Neutrophil (primary cell): ENCODE measurements at regions not wholly inside any gene's neighbourhood (a gene's known extent, or its start where the extent isn't known, plus 50 kb on each side); places are given as distances from the start of the nearest gene placed in this dataset.

ENCODE experiments used
- H3K27ac ChIP-seq: fragments of 200-600 bp; sonication (generic); 2 replicates; pipeline ENCODE4 v1.5.1; 2016; ENCODE audit warnings: mild to moderate bottlenecking, moderate library complexity
- H3K27me3 ChIP-seq: fragments of 200-600 bp; sonication (generic); 2 replicates; pipeline ENCODE4 v1.6.0; 2016; ENCODE audit warnings: mild to moderate bottlenecking
- H3K36me3 ChIP-seq: fragments of 200-600 bp; sonication (generic); 2 replicates; pipeline ENCODE4 v1.5.1; 2017
- H3K4me1 ChIP-seq, 2 experiments: fragments of 200-600 bp in 1 of 2; sonication (generic) in 1 of 2; 1 replicate in 1 of 2; 2 replicates in 1 of 2; pipeline versions ENCODE4 v1.5.1 to v1.6.1; 2013 to 2016; ENCODE audit warnings: low read depth in 1 of 2, low read length in 1 of 2, mild to moderate bottlenecking in 1 of 2, moderate library complexity in 1 of 2; ENCODE audit not compliant: control insufficient read depth in 1 of 2, insufficient read depth in 1 of 2
- H3K4me3 ChIP-seq, 2 experiments: fragments of 200-600 bp in 1 of 2; sonication (generic) in 1 of 2; 1 replicate in 1 of 2; 2 replicates in 1 of 2; pipeline ENCODE4 v1.5.1; 2013 to 2016; ENCODE audit warnings: low read depth in 1 of 2, low read length in 1 of 2, mild to moderate bottlenecking in 1 of 2, moderate library complexity in 1 of 2
- H3K9me3 ChIP-seq: fragments of 200-600 bp; sonication (generic); 2 replicates; pipeline ENCODE4 v1.5.1; 2016
- TF ChIP-seq, protein P1 (sequence below): fragments of 200-600 bp; sonication (generic); IDR thresholded peaks from 2 replicates; pipeline ENCODE4 v1.5.1; 2016; ENCODE audit warnings: antibody characterized with exemption

DNA sequence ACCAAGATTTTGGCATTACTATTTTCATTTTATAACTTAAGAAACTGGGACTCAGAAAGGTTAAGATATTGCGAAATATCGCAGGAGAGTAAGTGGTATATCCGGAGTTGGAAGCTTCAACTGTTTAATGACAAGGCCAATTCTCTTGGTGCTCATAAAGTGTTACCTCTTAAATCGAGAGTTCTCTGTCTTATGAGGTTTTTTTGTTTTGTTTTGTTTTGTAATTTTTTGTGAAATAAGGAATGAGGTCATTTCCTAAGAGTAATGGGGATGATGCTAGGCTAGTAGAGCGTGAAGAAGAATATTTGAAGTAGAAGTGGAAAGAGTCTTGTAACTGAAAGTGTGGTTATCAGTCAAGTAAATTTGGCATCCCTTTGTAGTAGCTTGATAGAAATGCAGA is 183.2 kb upstream of the DAB2 start:
- H3K27ac ChIP-seq, result no peak overlapping the region
- TF ChIP-seq, protein P1, sequence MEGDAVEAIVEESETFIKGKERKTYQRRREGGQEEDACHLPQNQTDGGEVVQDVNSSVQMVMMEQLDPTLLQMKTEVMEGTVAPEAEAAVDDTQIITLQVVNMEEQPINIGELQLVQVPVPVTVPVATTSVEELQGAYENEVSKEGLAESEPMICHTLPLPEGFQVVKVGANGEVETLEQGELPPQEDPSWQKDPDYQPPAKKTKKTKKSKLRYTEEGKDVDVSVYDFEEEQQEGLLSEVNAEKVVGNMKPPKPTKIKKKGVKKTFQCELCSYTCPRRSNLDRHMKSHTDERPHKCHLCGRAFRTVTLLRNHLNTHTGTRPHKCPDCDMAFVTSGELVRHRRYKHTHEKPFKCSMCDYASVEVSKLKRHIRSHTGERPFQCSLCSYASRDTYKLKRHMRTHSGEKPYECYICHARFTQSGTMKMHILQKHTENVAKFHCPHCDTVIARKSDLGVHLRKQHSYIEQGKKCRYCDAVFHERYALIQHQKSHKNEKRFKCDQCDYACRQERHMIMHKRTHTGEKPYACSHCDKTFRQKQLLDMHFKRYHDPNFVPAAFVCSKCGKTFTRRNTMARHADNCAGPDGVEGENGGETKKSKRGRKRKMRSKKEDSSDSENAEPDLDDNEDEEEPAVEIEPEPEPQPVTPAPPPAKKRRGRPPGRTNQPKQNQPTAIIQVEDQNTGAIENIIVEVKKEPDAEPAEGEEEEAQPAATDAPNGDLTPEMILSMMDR, result no peak
- no peaks in the 10 kb centered on the region for H3K36me3 ChIP-seq
- H3K4me3 ChIP-seq, result no peak overlapping the region
- no peaks in the 10 kb centered on the region for H3K27me3 ChIP-seq
- no peaks in the 10 kb centered on the region for H3K9me3 ChIP-seq
- no peaks in the 10 kb centered on the region for H3K4me1 ChIP-seq

DNA sequence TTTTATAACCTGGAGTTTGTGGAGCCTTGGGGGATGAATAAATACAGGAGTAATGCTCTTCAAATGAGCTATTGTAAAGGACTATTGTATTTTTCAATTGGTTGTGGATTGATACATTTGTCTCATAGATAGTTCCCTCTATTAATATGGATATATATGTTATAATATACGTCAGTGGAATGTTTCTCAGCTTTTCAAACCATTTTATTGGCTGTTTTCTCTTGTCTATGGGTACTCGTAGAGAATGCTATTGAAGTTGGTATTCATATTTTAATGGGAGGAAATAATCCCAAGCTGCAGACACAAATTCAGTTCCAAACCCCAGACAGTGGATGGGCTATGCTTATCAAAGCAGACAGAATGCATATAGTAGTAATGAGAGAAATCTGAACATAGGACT is 181.8 kb upstream of the DAB2 start:
- no peaks in the 10 kb centered on the region for H3K27me3 ChIP-seq
- no peaks in the 10 kb centered on the region for H3K9me3 ChIP-seq
- no peaks in the 10 kb centered on the region for H3K36me3 ChIP-seq
- no peaks in the 10 kb centered on the region for H3K4me1 ChIP-seq
- no peak overlapping the region for H3K27ac ChIP-seq
- TF ChIP-seq, protein P1, result no peak
- H3K4me3 ChIP-seq, result no peak overlapping the region

DNA sequence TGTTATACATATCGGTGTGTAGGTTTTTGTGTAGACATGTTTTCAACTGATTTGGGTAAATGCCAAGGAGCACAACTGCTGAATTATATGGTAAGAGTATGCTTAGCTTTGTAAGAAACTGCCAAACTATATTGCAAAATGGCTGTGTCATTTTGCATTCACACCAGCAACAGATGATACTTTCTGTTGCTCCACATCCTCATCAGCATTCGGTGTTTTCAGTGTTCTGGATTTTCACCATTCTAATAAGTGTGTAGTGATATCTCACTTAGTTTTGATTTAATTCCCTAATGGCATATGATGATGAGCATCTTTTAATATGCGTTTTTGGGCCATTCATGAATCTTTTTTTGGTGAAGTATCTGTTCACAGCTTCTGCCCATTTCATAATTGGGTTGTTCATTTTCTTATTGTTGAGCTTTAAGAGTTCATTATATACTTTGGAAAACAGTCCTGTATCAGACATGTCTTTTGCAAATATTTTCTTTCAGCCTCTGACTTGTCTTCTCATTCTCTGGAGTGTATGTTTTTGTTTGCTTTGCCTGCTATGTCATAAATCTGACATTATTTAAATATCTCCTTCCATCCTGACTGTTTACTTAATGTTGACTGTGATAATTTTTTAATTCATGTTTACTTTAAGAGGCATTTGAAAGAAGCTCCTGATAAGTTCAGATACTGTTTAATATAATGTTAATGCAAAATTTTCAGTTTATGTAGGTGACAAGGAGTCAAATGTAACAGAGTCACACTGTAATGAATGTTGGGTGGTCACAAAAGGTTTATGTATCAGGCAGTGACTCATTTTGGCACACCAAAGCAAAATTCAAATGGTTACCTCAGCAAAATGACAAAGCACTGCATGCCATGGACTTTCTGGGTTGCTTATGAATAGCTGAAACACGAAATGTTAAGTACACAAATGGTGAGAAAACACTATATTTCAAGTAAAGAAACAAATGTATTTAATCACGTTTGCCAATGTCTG is 181.1 kb upstream of the DAB2 start:
- Histone ChIP-seq H3K9me3 (no peaks in the 10 kb centered on the region), H3K36me3 (no peaks in the 10 kb centered on the region), H3K27me3 (no peaks in the 10 kb centered on the region), H3K27ac (no peak overlapping the region), H3K4me3 (no peak overlapping the region), H3K4me1 (no peaks in the 10 kb centered on the region)
- TF ChIP-seq, protein P1, result no peak

DNA sequence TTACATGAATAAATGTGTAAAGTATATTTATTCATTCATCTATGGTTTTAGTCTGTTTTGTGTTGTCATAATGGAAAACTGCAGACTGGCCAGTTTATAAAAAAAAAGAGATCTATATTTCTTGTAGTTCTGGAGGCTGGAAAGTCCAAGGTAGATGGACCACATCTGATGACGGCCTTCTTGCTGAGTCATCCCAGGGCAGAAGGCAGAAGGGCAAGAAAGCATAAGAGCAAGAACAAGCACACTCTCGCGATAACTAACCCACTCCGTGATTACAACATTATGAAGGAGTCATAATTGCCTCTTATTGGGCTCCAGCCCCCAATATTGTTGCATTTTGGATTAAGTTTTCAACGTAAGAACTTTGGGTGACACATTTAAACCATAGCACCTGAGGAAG is 180.4 kb upstream of the DAB2 start:
- Histone ChIP-seq H3K4me1 (no peaks in the 10 kb centered on the region), H3K4me3 (no peak overlapping the region), H3K27ac (no peak overlapping the region), H3K9me3 (no peaks in the 10 kb centered on the region), H3K36me3 (no peaks in the 10 kb centered on the region), H3K27me3 (no peaks in the 10 kb centered on the region)
- TF ChIP-seq, protein P1, result no peak

DNA sequence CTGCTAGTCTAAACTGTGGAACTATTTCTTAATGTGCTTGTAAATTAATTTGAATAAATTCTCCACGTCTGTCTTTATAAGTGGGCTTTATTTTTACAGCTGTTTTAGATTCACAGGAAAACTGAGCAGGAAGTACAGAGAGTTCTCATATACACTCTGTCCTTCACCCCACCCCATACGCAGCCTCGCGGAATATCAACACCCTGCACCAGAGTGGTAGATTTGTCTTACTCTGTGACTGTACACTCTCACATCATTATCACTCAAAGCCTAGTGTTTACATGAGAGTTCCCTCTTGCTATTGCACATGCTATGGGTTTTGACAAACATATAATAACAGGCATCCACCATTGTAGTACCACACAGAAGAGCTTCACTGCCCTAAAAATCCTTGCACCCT is 179.7 kb upstream of the DAB2 start:
- no peaks in the 10 kb centered on the region for H3K27me3 ChIP-seq
- H3K36me3 ChIP-seq, result no peaks in the 10 kb centered on the region
- no peaks in the 10 kb centered on the region for H3K4me1 ChIP-seq
- H3K4me3 ChIP-seq, result no peak overlapping the region
- no peaks in the 10 kb centered on the region for H3K9me3 ChIP-seq
- TF ChIP-seq, protein P1, result no peak
- H3K27ac ChIP-seq, result no peak overlapping the region
